MM.1S (cell line): ENCODE measurements at regions not wholly inside any gene's neighbourhood (a gene's known extent, or its start where the extent isn't known, plus 50 kb on each side); places are given as distances from the start of the nearest gene placed in this dataset.
"Not testable (repeated sequence)": the region's sequence is repeated elsewhere in the genome, so short reads cannot be mapped to it uniquely, and the experiment has no call there.

Experiments
- DNase-seq: peaks from one replicate; pipeline ENCODE4 v3.0.0-alpha.2; 2015
- H2AFZ ChIP-seq: fragments of 300-600 bp; sonication (generic); 2 replicates; pipeline ENCODE4 v1.6.0; 2016; ENCODE audit warnings: antibody characterized with exemption, low read length
- H3F3A ChIP-seq: fragments of 300-600 bp; sonication (generic); 2 replicates; pipeline ENCODE4 v1.6.1; 2016; ENCODE audit warnings: mild to moderate bottlenecking, antibody characterized with exemption, low read length, moderate library complexity, mixed read lengths; ENCODE audit not compliant: insufficient read depth
- H3K27ac ChIP-seq: fragments of 300-600 bp; sonication (generic); 2 replicates; pipeline ENCODE4 v1.5.1; 2016; ENCODE audit warnings: mild to moderate bottlenecking, low read length
- H3K27me3 ChIP-seq: fragments of 300-600 bp; sonication (generic); replicated peaks from 2 replicates; pipeline ENCODE4 v1.6.0; 2016; ENCODE audit warnings: low read length; ENCODE audit not compliant: insufficient read depth
- H3K36me3 ChIP-seq: fragments of 300-600 bp; sonication (generic); replicated peaks from 2 replicates; pipeline ENCODE4 v1.6.1; 2016; ENCODE audit warnings: mild to moderate bottlenecking, low read length, mixed read lengths; ENCODE audit not compliant: insufficient read depth
- H3K4me1 ChIP-seq: fragments of 300-600 bp; sonication (generic); 2 replicates; pipeline ENCODE4 v1.6.1; 2016; ENCODE audit warnings: low read length, mixed read lengths
- H3K4me2 ChIP-seq: fragments of 300-600 bp; sonication (generic); 2 replicates; pipeline ENCODE4 v1.6.0; 2016; ENCODE audit warnings: low read depth, low read length
- H3K4me3 ChIP-seq: fragments of 300-600 bp; sonication (generic); 2 replicates; pipeline ENCODE4 v1.5.1; 2016; ENCODE audit warnings: low read length, mixed read lengths
- H3K79me2 ChIP-seq: fragments of 300-600 bp; sonication (generic); 2 replicates; pipeline ENCODE4 v1.6.1; 2016; ENCODE audit warnings: mixed run types, low read length, mixed read lengths
- H3K9ac ChIP-seq: fragments of 300-600 bp; sonication (generic); 2 replicates; pipeline ENCODE4 v1.6.1; 2016; ENCODE audit warnings: low read length, mixed read lengths
- H3K9me2 ChIP-seq: fragments of 300-600 bp; sonication (generic); replicated peaks from 2 replicates; pipeline ENCODE4 v1.6.1; 2016; ENCODE audit warnings: mild to moderate bottlenecking, low read length, mixed read lengths; ENCODE audit not compliant: insufficient read depth
- H3K9me3 ChIP-seq: fragments of 300-600 bp; sonication (generic); replicated peaks from 2 replicates; pipeline ENCODE4 v1.6.1; 2016; ENCODE audit warnings: mild to moderate bottlenecking, low read length, mixed read lengths; ENCODE audit not compliant: insufficient read depth
- H4K20me1 ChIP-seq: fragments of 300-600 bp; sonication (generic); 2 replicates; pipeline ENCODE4 v1.6.1; 2016; ENCODE audit warnings: mild to moderate bottlenecking, low read length, moderate library complexity, mixed read lengths; ENCODE audit not compliant: insufficient read depth
- EZH2 ChIP-seq: fragments of 300-600 bp; sonication (generic); optimal IDR thresholded peaks from 2 replicates; pipeline ENCODE3; 2017; ENCODE audit warnings: low read depth, mild to moderate bottlenecking, antibody characterized with exemption, low read length, mixed read lengths
- EZH2phosphoT487 ChIP-seq: fragments of 300-600 bp; sonication (generic); IDR thresholded peaks from 2 replicates; pipeline ENCODE4 v1.6.1; 2018; ENCODE audit warnings: antibody characterized with exemption, low read length
- TF ChIP-seq, protein P1 (sequence below): fragments of 300-600 bp; sonication (generic); IDR thresholded peaks from 2 replicates; pipeline ENCODE4 v1.5.1; 2016; ENCODE audit warnings: antibody characterized with exemption, low read length, mixed read lengths

DNA sequence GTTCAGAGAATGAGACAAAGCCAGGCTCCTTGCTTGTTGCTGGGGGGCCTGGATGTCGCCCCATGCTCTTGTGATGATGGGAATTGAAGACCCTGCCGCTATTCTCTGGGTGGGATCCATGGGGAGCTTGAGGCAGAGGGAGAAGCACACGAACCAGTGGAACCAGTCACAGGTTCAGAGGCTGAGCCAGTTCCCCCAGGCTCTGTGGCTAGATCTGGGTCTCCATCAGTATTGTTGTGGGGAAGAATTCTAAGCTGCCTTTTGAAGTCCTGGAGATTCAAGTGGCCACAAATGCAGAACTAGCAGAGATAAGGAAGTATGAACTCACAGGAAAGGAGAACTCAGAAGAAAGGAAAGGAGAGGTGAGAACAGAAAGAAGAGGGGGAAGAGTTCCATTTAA lies 219.4 kb downstream of the MSX2 start:
- Histone ChIP-seq H3F3A (no peaks in the 10 kb centered on the region), H3K4me3 (no peak overlapping the region), H3K4me1 (no peaks in the 10 kb centered on the region), H3K79me2 (no peaks in the 10 kb centered on the region), H3K27me3 (no peaks in the 10 kb centered on the region), H3K9me3 (no peaks in the 10 kb centered on the region), H3K4me2 (no peak overlapping the region), H4K20me1 (no peaks in the 10 kb centered on the region), H3K36me3 (no peaks in the 10 kb centered on the region), H3K9me2 (no peaks in the 10 kb centered on the region), H3K9ac (no peak overlapping the region), H2AFZ (no peak overlapping the region), H3K27ac (no peak overlapping the region)
- TF ChIP-seq EZH2, result no peak
- no peak for DNase-seq

DNA sequence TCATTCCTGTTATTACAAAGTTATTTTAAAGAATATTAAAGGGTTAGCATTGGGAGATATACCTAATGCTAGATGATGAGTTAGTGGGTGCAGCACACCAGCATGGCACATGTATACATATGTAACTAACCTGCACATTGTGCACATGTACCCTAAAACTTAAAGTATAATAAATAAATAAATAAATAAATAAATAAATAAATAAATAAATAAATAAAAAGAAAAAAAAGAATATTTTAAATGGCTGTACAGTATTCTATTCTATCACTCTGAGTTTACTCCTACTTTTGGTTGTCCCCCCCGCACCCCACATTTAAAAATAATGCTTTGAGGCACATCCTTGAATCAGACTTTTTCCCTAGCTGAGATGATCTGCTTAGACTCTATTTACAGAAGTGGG lies 218.6 kb downstream of the MSX2 start:
- H4K20me1 ChIP-seq, H3K9ac ChIP-seq, H3K36me3 ChIP-seq, H3K4me2 ChIP-seq, H3K79me2 ChIP-seq, H3K4me3 ChIP-seq, H3K27ac ChIP-seq, H3K27me3 ChIP-seq, H3F3A ChIP-seq, DNase-seq, H3K9me3 ChIP-seq, H2AFZ ChIP-seq, H3K9me2 ChIP-seq, H3K4me1 ChIP-seq: not testable (repeated sequence)

DNA sequence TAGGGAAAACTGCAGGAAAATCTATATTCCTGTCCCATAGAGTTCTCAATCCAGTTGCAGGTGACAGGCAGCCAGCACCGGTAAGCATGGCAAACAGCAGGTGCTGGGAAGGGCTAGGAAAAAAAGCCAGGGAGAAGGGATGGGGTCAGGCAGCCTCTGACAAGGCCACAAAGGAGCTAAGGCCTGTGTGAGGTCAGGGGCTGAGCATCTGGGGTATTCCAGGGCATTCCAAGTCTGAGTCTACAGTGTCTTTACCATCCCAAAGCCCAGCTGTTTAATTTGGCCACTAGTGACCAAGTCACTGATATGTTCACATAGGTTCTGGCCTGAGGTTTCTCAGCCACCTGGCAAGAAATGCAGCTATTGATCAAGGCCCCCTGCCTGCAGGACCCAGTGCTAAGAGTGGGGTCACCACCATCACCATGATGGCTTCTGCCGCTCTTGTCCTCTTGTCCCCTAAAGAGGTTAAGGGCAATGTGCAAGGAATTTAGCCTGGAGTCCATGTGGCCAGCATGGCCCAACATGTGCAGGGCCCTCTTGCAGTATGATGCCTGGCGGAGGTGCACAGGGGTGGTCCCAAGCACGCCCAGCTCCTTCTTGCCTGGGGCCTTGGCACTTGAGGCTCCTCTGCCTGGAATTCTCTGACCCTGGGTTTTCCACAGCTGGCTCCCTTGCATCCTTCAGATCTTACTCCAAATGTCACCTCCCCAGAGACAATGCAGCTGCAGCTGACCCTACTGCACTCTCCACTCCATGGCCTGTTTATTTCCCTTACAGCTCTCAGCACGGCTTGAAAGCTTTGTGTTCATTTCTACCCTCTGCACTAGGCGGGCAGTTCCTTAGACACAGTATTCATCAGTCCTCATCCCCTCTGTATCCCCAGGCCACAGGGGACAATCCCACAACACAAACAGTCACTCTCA lies 213.1 kb downstream of the MSX2 start:
- no peak overlapping the region for H3K4me2 ChIP-seq
- H3K4me1 ChIP-seq, result no peaks in the 10 kb centered on the region
- no peaks in the 10 kb centered on the region for H3K36me3 ChIP-seq
- H3K79me2 ChIP-seq, result no peaks in the 10 kb centered on the region
- no peak overlapping the region for H2AFZ ChIP-seq
- no peak overlapping the region for H3K27ac ChIP-seq
- DNase-seq, result no peak
- H3K9me3 ChIP-seq, result no peaks in the 10 kb centered on the region
- TF ChIP-seq EZH2phosphoT487 (no peak), EZH2 (no peak)
- TF ChIP-seq, protein P1, sequence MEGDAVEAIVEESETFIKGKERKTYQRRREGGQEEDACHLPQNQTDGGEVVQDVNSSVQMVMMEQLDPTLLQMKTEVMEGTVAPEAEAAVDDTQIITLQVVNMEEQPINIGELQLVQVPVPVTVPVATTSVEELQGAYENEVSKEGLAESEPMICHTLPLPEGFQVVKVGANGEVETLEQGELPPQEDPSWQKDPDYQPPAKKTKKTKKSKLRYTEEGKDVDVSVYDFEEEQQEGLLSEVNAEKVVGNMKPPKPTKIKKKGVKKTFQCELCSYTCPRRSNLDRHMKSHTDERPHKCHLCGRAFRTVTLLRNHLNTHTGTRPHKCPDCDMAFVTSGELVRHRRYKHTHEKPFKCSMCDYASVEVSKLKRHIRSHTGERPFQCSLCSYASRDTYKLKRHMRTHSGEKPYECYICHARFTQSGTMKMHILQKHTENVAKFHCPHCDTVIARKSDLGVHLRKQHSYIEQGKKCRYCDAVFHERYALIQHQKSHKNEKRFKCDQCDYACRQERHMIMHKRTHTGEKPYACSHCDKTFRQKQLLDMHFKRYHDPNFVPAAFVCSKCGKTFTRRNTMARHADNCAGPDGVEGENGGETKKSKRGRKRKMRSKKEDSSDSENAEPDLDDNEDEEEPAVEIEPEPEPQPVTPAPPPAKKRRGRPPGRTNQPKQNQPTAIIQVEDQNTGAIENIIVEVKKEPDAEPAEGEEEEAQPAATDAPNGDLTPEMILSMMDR, result no peak
- H3F3A ChIP-seq, result no peaks in the 10 kb centered on the region
- no peak overlapping the region for H3K9ac ChIP-seq
- no peak overlapping the region for H3K4me3 ChIP-seq
- no peaks in the 10 kb centered on the region for H4K20me1 ChIP-seq
- H3K27me3 ChIP-seq, result no peaks in the 10 kb centered on the region
- H3K9me2 ChIP-seq, result no peaks in the 10 kb centered on the region

- Histone ChIP-seq H3K9me2 (no peaks in the 10 kb centered on the region), H3K9ac (no peak overlapping the region), H3K27ac (no peak overlapping the region), H3F3A (no peaks in the 10 kb centered on the region), H3K4me3 (no peak overlapping the region), H3K4me2 (no peak overlapping the region), H3K27me3 (no peaks in the 10 kb centered on the region), H3K9me3 (no peaks in the 10 kb centered on the region), H3K4me1 (no peaks in the 10 kb centered on the region), H3K36me3 (no peaks in the 10 kb centered on the region), H4K20me1 (no peaks in the 10 kb centered on the region), H3K79me2 (no peaks in the 10 kb centered on the region), H2AFZ (no peak overlapping the region)
- TF ChIP-seq, protein P1, result peak; percentile 96
- TF ChIP-seq EZH2, result no peak
- peak; percentile 23 for DNase-seq
Observed at GRCh38 chr5:174935854-174936474, 211.6 kb downstream of the MSX2 start.

- H3K4me2 ChIP-seq, H3K4me1 ChIP-seq, H3K9ac ChIP-seq, H4K20me1 ChIP-seq, H3K4me3 ChIP-seq, H3K27ac ChIP-seq, H3F3A ChIP-seq, H3K9me2 ChIP-seq, DNase-seq, H3K9me3 ChIP-seq, H3K36me3 ChIP-seq, H3K27me3 ChIP-seq, H2AFZ ChIP-seq, H3K79me2 ChIP-seq: not testable (repeated sequence)
Observed at GRCh38 chr5:174931033-174931432, 206.7 kb downstream of the MSX2 start.
